ENCODE measurements at regions not wholly inside any gene's neighbourhood (a gene's known extent, or its start where the extent isn't known, plus 50 kb on each side); places are given as distances from the start of the nearest gene placed in this dataset.

- Histone ChIP-seq H3K27ac (ENCODE audit: insufficient read length, low read depth, low read length) (no peak overlapping the region), H3K56ac (ENCODE audit: insufficient read length, low read depth, low read length) (no peak overlapping the region), H2AK5ac (ENCODE audit: insufficient read length, low read length) (no peak overlapping the region), H3T11ph (ENCODE audit: low read length) (no peak overlapping the region), H3K4ac (ENCODE audit: low read depth, low read length) (no peak overlapping the region), H3K23me2 (ENCODE audit: insufficient read length, low read depth, low read length, poor library complexity, severe bottlenecking) (no peaks in the 10 kb centered on the region), H3K4me2 (ENCODE audit: insufficient read depth, insufficient read length, low read length) (no peak overlapping the region), H2BK5ac (ENCODE audit: insufficient read length, low read length) (no peak overlapping the region), H3K79me1 (ENCODE audit: insufficient read depth, low read depth, low read length, poor library complexity, severe bottlenecking) (no peaks in the 10 kb centered on the region), H3K18ac (ENCODE audit: insufficient read length, low read depth, low read length) (no peak overlapping the region), H2BK12ac (ENCODE audit: insufficient read length, low read depth, low read length) (no peak overlapping the region), H2BK20ac (ENCODE audit: low read depth, low read length, poor library complexity, severe bottlenecking) (no peak overlapping the region), H2AFZ (ENCODE audit: low read length) (no peak overlapping the region), H3K4me1 (ENCODE audit: insufficient read depth, low read length) (no peaks in the 10 kb centered on the region), H4K20me1 (ENCODE audit: control insufficient read depth, insufficient read depth, insufficient read length) (no peaks in the 10 kb centered on the region), H3K23ac (ENCODE audit: insufficient read length, low read depth, low read length) (no peak overlapping the region), H3K9ac (ENCODE audit: extremely low read depth, insufficient read length, low read length) (no peak overlapping the region), H3K27me3 (ENCODE audit: insufficient read depth, low read length) (peaks cover 1% of the 10 kb centered on the region; the same call in 1 of the 2 replicates), H2BK15ac (ENCODE audit: low read depth, low read length) (no peak overlapping the region), H3K14ac (ENCODE audit: insufficient read depth, low read length) (no peak overlapping the region), H4K5ac (ENCODE audit: insufficient read length, low read depth, low read length) (no peak overlapping the region), H3K9me3 (ENCODE audit: control insufficient read depth, low read depth, low read length) (no peaks in the 10 kb centered on the region), H4K8ac (replicated peaks; ENCODE audit: insufficient read length, low read depth, low read length) (no peak overlapping the region), H2BK120ac (ENCODE audit: low read depth, low read length, poor library complexity, severe bottlenecking) (no peak overlapping the region), H3K79me2 (ENCODE audit: insufficient read depth, low read length) (no peaks in the 10 kb centered on the region), H4K91ac (ENCODE audit: insufficient read length, low read depth, low read length) (no peak overlapping the region)
- no peaks in the 10 kb centered on the region for H3K36me3 Mint-ChIP-seq (ENCODE audit: insufficient read depth in 1 of 3, low read depth in 3 of 3)
- peaks cover 94% of the 10 kb centered on the region for H3K27me3 Mint-ChIP-seq (ENCODE audit: low read depth)
- no peaks in the 10 kb centered on the region for H3K4me1 Mint-ChIP-seq
- no peak for DNase-seq
- H3K9me3 Mint-ChIP-seq = peaks cover 55 to 57% of the 10 kb centered on the region in 2 experiments
- TF ChIP-seq CTCF (conservative IDR thresholded peaks at IDR 0.05) = no peak
- no peak overlapping the region for H3K27ac Mint-ChIP-seq
- H3K4me3 Mint-ChIP-seq = no peak overlapping the region
Measured at GRCh38 chrX:69234624-69235023, 69.4 kb upstream of the PJA1 start.
